HepG2 (cell line): ENCODE measurements at regions not wholly inside any gene's neighbourhood (a gene's known extent, or its start where the extent isn't known, plus 50 kb on each side); places are given as distances from the start of the nearest gene placed in this dataset.

Experiments used
- KAT7 ChIP-seq: IDR thresholded peaks from 2 replicates; pipeline ENCODE4 v1.6.1; 2018; ENCODE audit warnings: borderline replicate concordance, missing compliant biosample characterization
- KDM4B ChIP-seq: sonication (generic); formaldehyde crosslinking; IDR thresholded peaks from 2 replicates; pipeline ENCODE4 v1.4.0; 2020; ENCODE audit warnings: missing genetic modification reagents
- NFRKB ChIP-seq: fragments of 450-650 bp; IDR thresholded peaks from 2 replicates; pipeline ENCODE4 v1.6.1; 2017
- PHF5A ChIP-seq: IDR thresholded peaks from one replicate; pipeline ENCODE4 v1.6.1; 2018; ENCODE audit warnings: low read depth, missing genetic modification reagents; ENCODE audit not compliant: unreplicated experiment
- POLR2A ChIP-seq, 2 experiments: IDR thresholded peaks; 2 replicates each; pipeline ENCODE4 v1.6.1; 2011; ENCODE audit warnings: low read depth in 2 of 2, low read length in 2 of 2, mild to moderate bottlenecking in 1 of 2, moderate library complexity in 1 of 2; ENCODE audit not compliant: insufficient read depth in 1 of 2
- POLR2AphosphoS5 ChIP-seq: IDR thresholded peaks from 2 replicates; pipeline ENCODE4 v1.6.1; 2012; ENCODE audit warnings: low read depth, low read length
- ZFP82 ChIP-seq: sonication (generic); formaldehyde crosslinking; IDR thresholded peaks from 2 replicates; pipeline ENCODE4 v1.5.1; 2020; ENCODE audit warnings: mild to moderate bottlenecking, missing genetic modification reagents, borderline replicate concordance
- ZNF253 ChIP-seq: sonication (generic); formaldehyde crosslinking; IDR thresholded peaks from 2 replicates; pipeline ENCODE4 v1.8.0; 2022; ENCODE audit warnings: mild to moderate bottlenecking, missing genetic modification reagents, borderline replicate concordance
- TF ChIP-seq, protein P1 (sequence below): sonication (generic); formaldehyde crosslinking; IDR thresholded peaks from 2 replicates; pipeline ENCODE4 v1.5.0; 2020; ENCODE audit warnings: mild to moderate bottlenecking, missing genetic modification reagents, moderate library complexity
- TF ChIP-seq, protein P2 (sequence below): IDR thresholded peaks from 2 replicates; pipeline ENCODE4 v1.6.1; 2016; ENCODE audit warnings: mild to moderate bottlenecking
- TF ChIP-seq, protein P3 (sequence below): sonication (generic); formaldehyde crosslinking; IDR thresholded peaks from 2 replicates; pipeline ENCODE4 v1.4.0; 2020; ENCODE audit warnings: missing genetic modification reagents
- TF ChIP-seq, protein P4 (sequence below), 2 experiments: sonication (generic) in 1 of 2; formaldehyde crosslinking in 1 of 2; IDR thresholded peaks; 2 replicates each; pipeline versions ENCODE4 v1.5.1 to v1.6.1; 2011 to 2020; ENCODE audit warnings: borderline replicate concordance in 1 of 2, low read depth in 1 of 2, low read length in 1 of 2, mild to moderate bottlenecking in 1 of 2, missing genetic modification reagents in 1 of 2, moderate library complexity in 1 of 2

DNA sequence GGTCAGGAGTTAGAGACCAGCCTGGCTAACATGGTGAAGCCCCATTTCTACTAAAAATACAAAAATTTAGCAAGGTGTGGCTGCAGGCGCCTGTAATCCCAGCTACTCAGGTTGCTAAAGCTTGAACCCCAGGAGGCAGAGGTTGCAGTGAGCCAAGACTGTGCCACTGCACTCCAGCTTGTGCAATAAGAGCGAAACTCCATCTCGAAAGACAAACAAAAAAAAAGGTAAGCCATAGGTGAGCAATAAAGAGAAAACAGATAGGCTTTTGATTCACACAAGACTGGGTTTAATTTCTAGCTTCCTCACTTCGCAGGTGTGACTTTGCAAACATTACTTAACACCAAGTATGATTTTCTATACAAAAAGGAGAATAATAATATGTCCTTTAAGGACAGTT is 72.3 kb upstream of the ACBD5 start:
- TF ChIP-seq PHF5A (no peak), POLR2AphosphoS5 (no peak), KAT7 (CRISPR knock-in tag) (no peak), NFRKB (no peak), ZNF253 (CRISPR knock-in tag) (no peak), ZFP82 (CRISPR knock-in tag) (no peak), KDM4B (CRISPR knock-in tag) (no peak), POLR2A (IDR thresholded peaks at IDR 0.05; ENCODE audit: insufficient read depth in 1 of 2, low read depth in 2 of 2, low read length in 2 of 2) (no peak)
- TF ChIP-seq, protein P1, sequence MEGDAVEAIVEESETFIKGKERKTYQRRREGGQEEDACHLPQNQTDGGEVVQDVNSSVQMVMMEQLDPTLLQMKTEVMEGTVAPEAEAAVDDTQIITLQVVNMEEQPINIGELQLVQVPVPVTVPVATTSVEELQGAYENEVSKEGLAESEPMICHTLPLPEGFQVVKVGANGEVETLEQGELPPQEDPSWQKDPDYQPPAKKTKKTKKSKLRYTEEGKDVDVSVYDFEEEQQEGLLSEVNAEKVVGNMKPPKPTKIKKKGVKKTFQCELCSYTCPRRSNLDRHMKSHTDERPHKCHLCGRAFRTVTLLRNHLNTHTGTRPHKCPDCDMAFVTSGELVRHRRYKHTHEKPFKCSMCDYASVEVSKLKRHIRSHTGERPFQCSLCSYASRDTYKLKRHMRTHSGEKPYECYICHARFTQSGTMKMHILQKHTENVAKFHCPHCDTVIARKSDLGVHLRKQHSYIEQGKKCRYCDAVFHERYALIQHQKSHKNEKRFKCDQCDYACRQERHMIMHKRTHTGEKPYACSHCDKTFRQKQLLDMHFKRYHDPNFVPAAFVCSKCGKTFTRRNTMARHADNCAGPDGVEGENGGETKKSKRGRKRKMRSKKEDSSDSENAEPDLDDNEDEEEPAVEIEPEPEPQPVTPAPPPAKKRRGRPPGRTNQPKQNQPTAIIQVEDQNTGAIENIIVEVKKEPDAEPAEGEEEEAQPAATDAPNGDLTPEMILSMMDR (CRISPR knock-in tag) = no peak
- TF ChIP-seq, protein P2, sequence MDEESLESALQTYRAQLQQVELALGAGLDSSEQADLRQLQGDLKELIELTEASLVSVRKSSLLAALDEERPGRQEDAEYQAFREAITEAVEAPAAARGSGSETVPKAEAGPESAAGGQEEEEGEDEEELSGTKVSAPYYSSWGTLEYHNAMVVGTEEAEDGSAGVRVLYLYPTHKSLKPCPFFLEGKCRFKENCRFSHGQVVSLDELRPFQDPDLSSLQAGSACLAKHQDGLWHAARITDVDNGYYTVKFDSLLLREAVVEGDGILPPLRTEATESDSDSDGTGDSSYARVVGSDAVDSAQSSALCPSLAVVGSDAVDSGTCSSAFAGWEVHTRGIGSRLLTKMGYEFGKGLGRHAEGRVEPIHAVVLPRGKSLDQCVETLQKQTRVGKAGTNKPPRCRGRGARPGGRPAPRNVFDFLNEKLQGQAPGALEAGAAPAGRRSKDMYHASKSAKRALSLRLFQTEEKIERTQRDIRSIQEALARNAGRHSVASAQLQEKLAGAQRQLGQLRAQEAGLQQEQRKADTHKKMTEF (CRISPR knock-in tag) = no peak
- TF ChIP-seq, protein P3, sequence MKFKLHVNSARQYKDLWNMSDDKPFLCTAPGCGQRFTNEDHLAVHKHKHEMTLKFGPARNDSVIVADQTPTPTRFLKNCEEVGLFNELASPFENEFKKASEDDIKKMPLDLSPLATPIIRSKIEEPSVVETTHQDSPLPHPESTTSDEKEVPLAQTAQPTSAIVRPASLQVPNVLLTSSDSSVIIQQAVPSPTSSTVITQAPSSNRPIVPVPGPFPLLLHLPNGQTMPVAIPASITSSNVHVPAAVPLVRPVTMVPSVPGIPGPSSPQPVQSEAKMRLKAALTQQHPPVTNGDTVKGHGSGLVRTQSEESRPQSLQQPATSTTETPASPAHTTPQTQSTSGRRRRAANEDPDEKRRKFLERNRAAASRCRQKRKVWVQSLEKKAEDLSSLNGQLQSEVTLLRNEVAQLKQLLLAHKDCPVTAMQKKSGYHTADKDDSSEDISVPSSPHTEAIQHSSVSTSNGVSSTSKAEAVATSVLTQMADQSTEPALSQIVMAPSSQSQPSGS = no peak
- TF ChIP-seq, protein P4, sequence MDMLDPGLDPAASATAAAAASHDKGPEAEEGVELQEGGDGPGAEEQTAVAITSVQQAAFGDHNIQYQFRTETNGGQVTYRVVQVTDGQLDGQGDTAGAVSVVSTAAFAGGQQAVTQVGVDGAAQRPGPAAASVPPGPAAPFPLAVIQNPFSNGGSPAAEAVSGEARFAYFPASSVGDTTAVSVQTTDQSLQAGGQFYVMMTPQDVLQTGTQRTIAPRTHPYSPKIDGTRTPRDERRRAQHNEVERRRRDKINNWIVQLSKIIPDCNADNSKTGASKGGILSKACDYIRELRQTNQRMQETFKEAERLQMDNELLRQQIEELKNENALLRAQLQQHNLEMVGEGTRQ (IDR thresholded peaks at IDR 0.05; ENCODE audit: low read depth, low read length) = no peak
- TF ChIP-seq, protein P4 (CRISPR knock-in tag; IDR thresholded peaks at IDR 0.05; ENCODE audit: borderline replicate concordance) = no peak
